ENCODE measurements at regions not wholly inside any gene's neighbourhood (a gene's known extent, or its start where the extent isn't known, plus 50 kb on each side); places are given as distances from the start of the nearest gene placed in this dataset.

DNA sequence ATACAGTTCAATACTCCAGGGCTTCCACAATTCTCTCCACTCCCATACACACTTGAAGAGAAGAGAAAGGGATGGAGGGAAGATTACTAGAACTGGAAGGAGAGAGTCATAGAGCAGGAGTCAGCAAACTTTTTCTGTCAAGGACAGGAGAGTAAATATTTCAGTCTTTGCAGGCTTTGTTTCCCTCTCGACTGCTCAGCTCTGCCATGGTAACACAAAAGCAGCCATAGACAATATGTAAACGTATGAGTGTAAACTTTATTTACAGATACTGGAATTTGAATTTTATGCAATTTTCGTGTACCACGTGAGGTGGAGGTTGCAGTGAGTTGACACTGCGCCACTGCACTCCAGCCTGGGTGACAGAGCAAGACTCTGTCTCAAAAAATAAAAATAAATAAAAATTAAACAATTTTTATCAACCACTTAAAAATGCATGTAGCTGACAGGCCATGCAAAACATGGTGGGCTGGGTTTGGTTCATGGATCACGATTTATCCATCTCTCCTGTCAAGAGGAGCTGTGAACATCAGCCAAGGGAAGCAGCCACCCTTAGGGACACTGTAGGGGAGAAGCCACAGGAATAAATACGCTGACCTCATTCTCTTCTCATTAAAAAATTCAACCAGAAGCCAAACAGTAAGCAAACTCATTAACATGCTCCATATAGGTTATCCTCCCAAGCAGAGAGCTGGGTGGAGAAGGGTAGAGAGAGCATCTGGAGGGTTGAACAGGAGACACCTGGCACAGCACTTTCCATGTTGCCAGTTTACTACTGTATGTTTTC is 266.4 kb upstream of the FN1 start:
- peaks cover 57% of the 10 kb centered on the region for H3K4me1 ChIP-seq (ENCODE audit: insufficient read depth, low read length)
- H3K27ac ChIP-seq (ENCODE audit: extremely low read length, insufficient read depth, low read length), result peak overlapping the region; percentile 54
- in situ Hi-C loops (cut with HindIII; ENCODE audit: extremely low pct_ligation_motif_present, low pct_unique_long_range_greater_than_20kb), result no loop called here
- H3K9ac ChIP-seq (ENCODE audit: insufficient read depth, low read depth, low read length), result peak overlapping the region; percentile 19; the same call in 1 of the 2 replicates
- intact Hi-C loops (cut with micrococcal nuclease; ENCODE audit: unreplicated experiment), result no loop called here
- H3K79me2 ChIP-seq (ENCODE audit: insufficient read depth, low read length), result no peaks in the 10 kb centered on the region
- ChIA-PET CTCF (ENCODE audit: low intra/inter-chr PET ratio, low total read pairs) (interaction anchor here (0.6 kb wide), 1 partner anchor 44 kb away, joined by 3 read pairs; no protein-coding TSS in a partner anchor), POLR2A (interaction anchor here (1.0 to 2.2 kb wide), 3 partner anchors 9 to 21 kb away, joined by 3 to 12 read pairs (median 3); no protein-coding TSS in a partner anchor)
- peaks cover 14% of the 10 kb centered on the region; the same call in 1 of the 2 replicates for H3K9me3 ChIP-seq (ENCODE audit: low read length)
- ATAC-seq (peak; percentile 86), FAIRE-seq (no peak), DNase-seq (ENCODE audit: low spot score) (peak; percentile 80)
- H3K27me3 ChIP-seq (ENCODE audit: control insufficient read depth in 1 of 2, insufficient read depth in 2 of 2, low read length in 2 of 2), result no peaks in the 10 kb centered on the region
- 44% methylated on average over 7 of the region's 7 CpGs for WGBS (ENCODE audit: low lambda C conversion rate)
- BruUV-seq (replicated peaks), result no TSS peak
- H3K4me2 ChIP-seq (ENCODE audit: low read depth, low read length), result no peak overlapping the region
- peak overlapping the region; percentile 36 for H2AFZ ChIP-seq (ENCODE audit: low read length)
- no peaks in the 10 kb centered on the region for H4K20me1 ChIP-seq (ENCODE audit: insufficient read depth, low read length)
- no peaks in the 10 kb centered on the region for H3K36me3 ChIP-seq (replicated peaks in 1 of 2; ENCODE audit: control insufficient read depth in 1 of 2, insufficient read depth in 2 of 2, low read length in 2 of 2)
- no peak overlapping the region for H3K4me3 ChIP-seq (replicated peaks in 1 of 3; ENCODE audit: insufficient read depth in 1 of 3, low read depth in 2 of 3, low read length in 3 of 3)
- TF ChIP-seq NR3C1 (CRISPR knock-in tag; IDR thresholded peaks at IDR 0.05), result no peak
- TF ChIP-seq ZNF510 (CRISPR knock-in tag; IDR thresholded peaks at IDR 0.05; ENCODE audit: low read depth), result no peak
- TF ChIP-seq ZNF549 (CRISPR knock-in tag; IDR thresholded peaks at IDR 0.05), result no peak
- TF ChIP-seq TBX3 (IDR thresholded peaks at IDR 0.05; ENCODE audit: borderline replicate concordance), result no peak
- TF ChIP-seq POLR2G (IDR thresholded peaks at IDR 0.05; ENCODE audit: low read depth, low read length), result no peak
- no peak for TF ChIP-seq ZNF121 (CRISPR knock-in tag; IDR thresholded peaks at IDR 0.05)
- TF ChIP-seq RFX1 (IDR thresholded peaks at IDR 0.05), result peak; percentile 62
- no peak for TF ChIP-seq EHMT2 (IDR thresholded peaks at IDR 0.05; ENCODE audit: borderline replicate concordance, low read depth, low read length)
- no peak for TF ChIP-seq ZBTB8A (CRISPR knock-in tag; IDR thresholded peaks at IDR 0.05; ENCODE audit: borderline replicate concordance, low read depth)
- TF ChIP-seq YEATS4 (CRISPR knock-in tag; IDR thresholded peaks at IDR 0.05; ENCODE audit: borderline replicate concordance), result no peak
- TF ChIP-seq ZNF569 (CRISPR knock-in tag; IDR thresholded peaks at IDR 0.05; ENCODE audit: borderline replicate concordance), result no peak
- TF ChIP-seq ELF3 (CRISPR knock-in tag; IDR thresholded peaks at IDR 0.05), result peak; percentile 49
- TF ChIP-seq SAFB2 (CRISPR knock-in tag; IDR thresholded peaks at IDR 0.05; ENCODE audit: borderline replicate concordance, low read depth), result no peak
- TF ChIP-seq SUZ12 (IDR thresholded peaks at IDR 0.05; ENCODE audit: low read depth, low read length), result no peak
- TF ChIP-seq, protein P1, sequence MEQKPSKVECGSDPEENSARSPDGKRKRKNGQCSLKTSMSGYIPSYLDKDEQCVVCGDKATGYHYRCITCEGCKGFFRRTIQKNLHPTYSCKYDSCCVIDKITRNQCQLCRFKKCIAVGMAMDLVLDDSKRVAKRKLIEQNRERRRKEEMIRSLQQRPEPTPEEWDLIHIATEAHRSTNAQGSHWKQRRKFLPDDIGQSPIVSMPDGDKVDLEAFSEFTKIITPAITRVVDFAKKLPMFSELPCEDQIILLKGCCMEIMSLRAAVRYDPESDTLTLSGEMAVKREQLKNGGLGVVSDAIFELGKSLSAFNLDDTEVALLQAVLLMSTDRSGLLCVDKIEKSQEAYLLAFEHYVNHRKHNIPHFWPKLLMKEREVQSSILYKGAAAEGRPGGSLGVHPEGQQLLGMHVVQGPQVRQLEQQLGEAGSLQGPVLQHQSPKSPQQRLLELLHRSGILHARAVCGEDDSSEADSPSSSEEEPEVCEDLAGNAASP (CRISPR knock-in tag; IDR thresholded peaks at IDR 0.05; ENCODE audit: borderline replicate concordance), result no peak
- TF ChIP-seq WIZ (CRISPR knock-in tag; IDR thresholded peaks at IDR 0.05), result no peak
- TF ChIP-seq ZNF20 (CRISPR knock-in tag; IDR thresholded peaks at IDR 0.05), result no peak
- TF ChIP-seq ZNF800 (CRISPR knock-in tag; IDR thresholded peaks at IDR 0.05), result no peak
- TF ChIP-seq ZBTB3 (CRISPR knock-in tag; IDR thresholded peaks at IDR 0.05; ENCODE audit: borderline replicate concordance, low read depth), result peak; percentile 90; the same call in 1 of the 2 replicates
- no peak; the same call in 1 of the 2 replicates for TF ChIP-seq FOXP1 (IDR thresholded peaks at IDR 0.05)
- peak; percentile 69 for TF ChIP-seq FOXP1 (CRISPR knock-in tag; IDR thresholded peaks at IDR 0.05)
- TF ChIP-seq SAP130 (CRISPR knock-in tag; IDR thresholded peaks at IDR 0.05; ENCODE audit: low read depth), result peak; percentile 46

Data from HepG2 (cell line).